ENCODE measurements at regions not wholly inside any gene's neighbourhood (a gene's known extent, or its start where the extent isn't known, plus 50 kb on each side); places are given as distances from the start of the nearest gene placed in this dataset.

DNA sequence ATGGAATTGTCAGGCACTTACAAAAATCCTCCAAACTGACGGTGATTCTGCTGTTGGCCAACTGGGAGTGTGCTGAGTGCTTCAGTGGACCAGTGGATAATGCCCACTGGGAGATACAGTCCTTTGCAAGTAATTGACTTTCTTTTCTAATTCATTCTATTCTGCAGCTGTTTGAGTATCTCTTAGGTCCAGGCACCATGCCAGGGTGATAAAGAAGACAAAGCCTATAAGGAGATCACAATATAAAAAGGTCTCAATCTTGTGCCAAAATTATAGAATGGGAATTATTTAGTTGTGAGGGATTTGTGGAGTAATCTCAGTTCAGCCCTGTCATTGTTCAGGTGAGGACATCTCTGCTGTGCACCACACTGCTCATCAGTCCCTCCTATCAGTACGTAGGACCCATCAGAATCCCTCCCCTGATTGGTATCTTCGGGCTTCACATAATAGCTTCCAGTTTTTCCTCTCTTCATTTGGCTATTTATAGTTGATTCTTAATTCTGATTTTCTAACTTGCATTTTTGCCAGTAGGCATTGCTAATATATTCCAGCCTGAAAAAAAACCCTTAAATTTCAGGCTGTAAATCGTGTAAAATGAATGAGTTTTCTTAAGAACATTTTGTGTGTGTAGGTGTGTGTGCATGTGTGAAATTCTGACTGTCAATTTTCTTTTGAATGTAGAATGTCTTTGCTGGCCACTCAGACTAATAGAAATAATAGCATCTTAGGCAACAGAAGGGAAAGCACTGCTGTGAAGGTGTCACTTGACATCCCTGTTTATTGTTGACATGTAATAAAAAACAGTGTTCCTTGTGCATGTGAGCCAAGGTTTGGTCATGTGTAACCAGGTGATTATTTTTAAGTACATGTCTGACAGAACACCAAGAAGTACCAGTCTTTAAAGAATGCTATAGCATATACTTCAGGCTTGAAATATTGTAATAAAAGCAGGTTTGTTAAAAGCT is 457.6 kb upstream of the RGS6 start:
- TF ChIP-seq CTCF (conservative IDR thresholded peaks at IDR 0.05; ENCODE audit: low read length) (no peak), EZH2phosphoT487 (IDR thresholded peaks at IDR 0.05; ENCODE audit: borderline replicate concordance, low read depth, low read length) (no peak)
